ENCODE measurements at regions not wholly inside any gene's neighbourhood (a gene's known extent, or its start where the extent isn't known, plus 50 kb on each side); places are given as distances from the start of the nearest gene placed in this dataset.

GRCh38 chr16:6910301-6910700, 422.3 kb upstream of the RBFOX1 start:
- intact Hi-C loops (cut with micrococcal nuclease; ENCODE audit: unreplicated experiment): no loop called here
- Mint-ChIP-seq H3K36me3 (ENCODE audit: insufficient read depth, unreplicated experiment) (no peaks in the 10 kb centered on the region), H3K27ac (ENCODE audit: unreplicated experiment) (no peak overlapping the region), H3K27me3 (ENCODE audit: unreplicated experiment) (no peaks in the 10 kb centered on the region), H3K9me3 (ENCODE audit: low read depth, unreplicated experiment) (peaks cover 8% of the 10 kb centered on the region), H3K4me3 (ENCODE audit: low read depth, unreplicated experiment) (no peak overlapping the region), H3K4me1 (ENCODE audit: low read depth, unreplicated experiment) (no peaks in the 10 kb centered on the region)
- CTCF ChIA-PET: no interaction called here
- no TSS peak for BruUV-seq (replicated peaks)
- no peak for DNase-seq
- TF ChIP-seq, protein P1, sequence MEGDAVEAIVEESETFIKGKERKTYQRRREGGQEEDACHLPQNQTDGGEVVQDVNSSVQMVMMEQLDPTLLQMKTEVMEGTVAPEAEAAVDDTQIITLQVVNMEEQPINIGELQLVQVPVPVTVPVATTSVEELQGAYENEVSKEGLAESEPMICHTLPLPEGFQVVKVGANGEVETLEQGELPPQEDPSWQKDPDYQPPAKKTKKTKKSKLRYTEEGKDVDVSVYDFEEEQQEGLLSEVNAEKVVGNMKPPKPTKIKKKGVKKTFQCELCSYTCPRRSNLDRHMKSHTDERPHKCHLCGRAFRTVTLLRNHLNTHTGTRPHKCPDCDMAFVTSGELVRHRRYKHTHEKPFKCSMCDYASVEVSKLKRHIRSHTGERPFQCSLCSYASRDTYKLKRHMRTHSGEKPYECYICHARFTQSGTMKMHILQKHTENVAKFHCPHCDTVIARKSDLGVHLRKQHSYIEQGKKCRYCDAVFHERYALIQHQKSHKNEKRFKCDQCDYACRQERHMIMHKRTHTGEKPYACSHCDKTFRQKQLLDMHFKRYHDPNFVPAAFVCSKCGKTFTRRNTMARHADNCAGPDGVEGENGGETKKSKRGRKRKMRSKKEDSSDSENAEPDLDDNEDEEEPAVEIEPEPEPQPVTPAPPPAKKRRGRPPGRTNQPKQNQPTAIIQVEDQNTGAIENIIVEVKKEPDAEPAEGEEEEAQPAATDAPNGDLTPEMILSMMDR (IDR thresholded peaks at IDR 0.05; ENCODE audit: unreplicated experiment): no peak

DNA sequence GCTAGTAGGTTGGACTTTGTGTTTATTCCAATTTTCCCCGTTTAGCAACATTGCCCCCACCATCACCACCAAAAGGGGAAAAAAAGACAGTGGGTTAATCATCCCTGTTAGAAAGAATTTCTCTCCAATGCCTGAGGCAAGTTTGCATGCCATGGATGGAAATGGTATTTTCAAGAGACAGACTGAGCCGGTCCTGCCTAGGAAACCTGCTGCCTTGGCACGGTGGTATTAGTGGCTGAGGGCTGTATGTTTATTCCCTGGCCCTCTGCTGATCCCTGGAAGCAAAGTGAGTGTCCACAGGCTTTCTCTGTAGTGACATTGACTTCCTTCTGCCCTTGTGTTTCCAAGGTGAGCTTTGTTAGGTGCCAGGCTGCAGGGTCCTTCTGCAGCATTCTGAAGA, 427.0 kb upstream of the RBFOX1 start:
- Mint-ChIP-seq H3K27me3 (ENCODE audit: unreplicated experiment) (no peaks in the 10 kb centered on the region), H3K27ac (ENCODE audit: unreplicated experiment) (no peak overlapping the region), H3K9me3 (ENCODE audit: low read depth, unreplicated experiment) (peaks cover 25% of the 10 kb centered on the region), H3K36me3 (ENCODE audit: insufficient read depth, unreplicated experiment) (no peaks in the 10 kb centered on the region), H3K4me3 (ENCODE audit: low read depth, unreplicated experiment) (no peak overlapping the region), H3K4me1 (ENCODE audit: low read depth, unreplicated experiment) (no peaks in the 10 kb centered on the region)
- intact Hi-C loops (cut with micrococcal nuclease; ENCODE audit: unreplicated experiment): no loop called here
- CTCF ChIA-PET: no interaction called here
- no peak for DNase-seq
- no TSS peak for BruUV-seq (replicated peaks)
- TF ChIP-seq, protein P1 (IDR thresholded peaks at IDR 0.05; ENCODE audit: unreplicated experiment): no peak

DNA sequence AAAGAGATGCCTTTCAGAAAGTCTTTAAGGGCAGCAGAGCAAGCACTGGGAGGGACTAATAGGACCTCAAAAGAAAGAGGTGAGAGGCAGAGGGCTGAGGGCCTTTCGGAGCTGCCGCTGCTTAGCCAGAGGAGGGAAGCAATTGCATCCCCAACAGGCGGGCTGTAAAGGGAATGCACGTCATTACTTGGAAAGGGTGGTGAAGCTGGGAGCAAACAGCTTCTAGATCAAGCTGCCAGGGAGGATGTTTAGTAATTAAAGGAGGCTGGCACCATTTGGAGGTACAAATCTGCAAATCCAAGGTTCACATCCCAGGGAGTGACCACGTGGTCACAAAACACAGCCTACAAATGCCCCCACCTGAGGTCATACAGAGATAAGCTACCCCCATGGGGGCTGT, 429.0 kb upstream of the RBFOX1 start:
- no TSS peak for BruUV-seq (replicated peaks)
- no peaks in the 10 kb centered on the region for H3K27me3 Mint-ChIP-seq (ENCODE audit: unreplicated experiment)
- intact Hi-C loops (cut with micrococcal nuclease; ENCODE audit: unreplicated experiment): no loop called here
- CTCF ChIA-PET: interaction anchor here (0.6 to 0.7 kb wide), 3 partner anchors 35 to 301 kb away, joined by 3 to 6 read pairs (median 4); no protein-coding TSS in a partner anchor
- no peak for DNase-seq
- no peaks in the 10 kb centered on the region for H3K36me3 Mint-ChIP-seq (ENCODE audit: insufficient read depth, unreplicated experiment)
- no peak overlapping the region for H3K4me3 Mint-ChIP-seq (ENCODE audit: low read depth, unreplicated experiment)
- no peak overlapping the region for H3K27ac Mint-ChIP-seq (ENCODE audit: unreplicated experiment)
- H3K4me1 Mint-ChIP-seq (ENCODE audit: low read depth, unreplicated experiment): no peaks in the 10 kb centered on the region
- peaks cover 31% of the 10 kb centered on the region for H3K9me3 Mint-ChIP-seq (ENCODE audit: low read depth, unreplicated experiment)
- TF ChIP-seq, protein P1 (IDR thresholded peaks at IDR 0.05; ENCODE audit: unreplicated experiment): no peak

- H3K4me3 Mint-ChIP-seq (ENCODE audit: low read depth, unreplicated experiment): no peak overlapping the region
- no peaks in the 10 kb centered on the region for H3K36me3 Mint-ChIP-seq (ENCODE audit: insufficient read depth, unreplicated experiment)
- H3K9me3 Mint-ChIP-seq (ENCODE audit: low read depth, unreplicated experiment): peaks cover 27% of the 10 kb centered on the region
- intact Hi-C loops (cut with micrococcal nuclease; ENCODE audit: unreplicated experiment): no loop called here
- TF ChIP-seq, protein P1 (IDR thresholded peaks at IDR 0.05; ENCODE audit: unreplicated experiment): no peak
- no peaks in the 10 kb centered on the region for H3K27me3 Mint-ChIP-seq (ENCODE audit: unreplicated experiment)
- CTCF ChIA-PET: interaction anchor here (0.6 kb wide), 1 partner anchor 783 kb away, joined by 4 read pairs; no protein-coding TSS in a partner anchor
- BruUV-seq (replicated peaks): no TSS peak
- no peak for DNase-seq
- H3K4me1 Mint-ChIP-seq (ENCODE audit: low read depth, unreplicated experiment): no peaks in the 10 kb centered on the region
- H3K27ac Mint-ChIP-seq (ENCODE audit: unreplicated experiment): no peak overlapping the region
These were observed 433.7 kb upstream of the RBFOX1 start for GRCh38 chr16:6898896-6899295.

Data from Calu3 (cell line).